SK-N-SH (cell line): ENCODE measurements at regions not wholly inside any gene's neighbourhood (a gene's known extent, or its start where the extent isn't known, plus 50 kb on each side); places are given as distances from the start of the nearest gene placed in this dataset.

Source experiments
- CTCF ChIA-PET: fragments of 300-600, 350-600 bp; formaldehyde crosslinking; extraction: SDS; loops from one replicate; lab custom pipeline; 2021; lab: Yijun Ruan, JAX
- POLR2A ChIA-PET: fragments of 350-600 bp; sonication (Branson Sonifier 250); formaldehyde crosslinking; extraction: SDS; loops from one replicate; lab custom pipeline; 2020; ENCODE audit warnings: antibody characterized with exemption, inconsistent platforms; lab: Yijun Ruan, JAX
- DNase-seq: peaks from one replicate; pipeline ENCODE4 v3.0.0; 2012
- H2AFZ ChIP-seq: fragments of 200-600 bp; sonication (generic); 2 replicates; pipeline ENCODE4 v1.8.1; 2016; ENCODE audit warnings: antibody characterized with exemption, mild to moderate bottlenecking, low read depth
- H3F3A ChIP-seq: fragments of 200-600 bp; sonication (generic); replicated peaks from 2 replicates; pipeline ENCODE3; 2016; ENCODE audit warnings: antibody characterized with exemption, mild to moderate bottlenecking; ENCODE audit not compliant: insufficient read depth
- H3K27ac ChIP-seq, 2 experiments: fragments of 200-500 bp in 1 of 2; fragments of 200-600 bp in 1 of 2; sonication (Bioruptor generic) in 1 of 2; sonication (generic), shearing (Covaris generic) in 1 of 2; 2 replicates each; pipeline versions ENCODE4 v1.5.1 to v1.6.1; 2014 to 2016; ENCODE audit warnings: low read depth in 2 of 2, inconsistent platforms in 1 of 2, low read length in 1 of 2, mild to moderate bottlenecking in 1 of 2, mixed read lengths in 1 of 2
- H3K27me3 ChIP-seq: fragments of 200-600 bp; sonication (generic), shearing (Covaris generic); 2 replicates; pipeline ENCODE4 v1.6.1; 2016; ENCODE audit warnings: mixed run types; ENCODE audit not compliant: insufficient read depth
- H3K36me3 ChIP-seq, 2 experiments: fragments of 200-500 bp in 1 of 2; fragments of 200-600 bp in 1 of 2; sonication (Bioruptor generic) in 1 of 2; sonication (generic) in 1 of 2; replicated peaks in 1 of 2; 2 replicates each; pipeline versions ENCODE3 to v1.5.1; 2014 to 2016; ENCODE audit warnings: low read length in 1 of 2, mild to moderate bottlenecking in 1 of 2; ENCODE audit not compliant: insufficient read depth in 2 of 2, control insufficient read depth in 1 of 2
- H3K4me1 ChIP-seq, 2 experiments: fragments of 200-500 bp in 1 of 2; fragments of 200-600 bp in 1 of 2; sonication (Bioruptor generic) in 1 of 2; sonication (generic), shearing (Covaris generic) in 1 of 2; 2 replicates each; pipeline versions ENCODE4 v1.5.1 to v1.6.1; 2014 to 2016; ENCODE audit warnings: low read depth in 1 of 2, low read length in 1 of 2, mixed run types in 1 of 2; ENCODE audit not compliant: insufficient read depth in 2 of 2, control insufficient read depth in 1 of 2
- H3K4me2 ChIP-seq: fragments of 200-600 bp; sonication (generic), shearing (Covaris generic); 2 replicates; pipeline ENCODE4 v1.6.1; 2017; ENCODE audit warnings: mixed run types
- H3K4me3 ChIP-seq, 2 experiments: fragments of 200-500 bp in 1 of 2; fragments of 200-600 bp in 1 of 2; sonication (Bioruptor generic) in 1 of 2; sonication (generic), shearing (Covaris generic) in 1 of 2; 2 replicates each; pipeline versions ENCODE4 v1.5.1 to v1.8.1; 2014 to 2016; ENCODE audit warnings: low read depth in 2 of 2, inconsistent platforms in 1 of 2, low read length in 1 of 2, mild to moderate bottlenecking in 1 of 2, mixed read lengths in 1 of 2, moderate library complexity in 1 of 2
- H3K79me2 ChIP-seq: fragments of 200-600 bp; sonication (generic); 2 replicates; pipeline ENCODE4 v1.8.1; 2017; ENCODE audit warnings: mild to moderate bottlenecking; ENCODE audit not compliant: insufficient read depth
- H3K9ac ChIP-seq: fragments of 200-600 bp; sonication (generic); 2 replicates; pipeline ENCODE4 v1.6.1; 2017; ENCODE audit warnings: mixed run types
- H3K9me2 ChIP-seq: fragments of 200-600 bp; sonication (generic); 2 replicates; pipeline ENCODE4 v1.6.1; 2017; ENCODE audit warnings: mixed run types
- H3K9me3 ChIP-seq: fragments of 200-600 bp; sonication (generic); 2 replicates; pipeline ENCODE4 v1.6.1; 2017; ENCODE audit warnings: mixed run types, mild to moderate bottlenecking, moderate library complexity
- H4K20me1 ChIP-seq: fragments of 200-600 bp; sonication (generic); 2 replicates; pipeline ENCODE4 v1.6.1; 2017; ENCODE audit warnings: mild to moderate bottlenecking, mixed run types; ENCODE audit not compliant: insufficient read depth
- CTCF ChIP-seq: fragments of 200-600 bp; sonication (generic); IDR thresholded peaks from 2 replicates; pipeline ENCODE4 v1.6.1; 2017; ENCODE audit warnings: antibody characterized with exemption, mild to moderate bottlenecking, moderate library complexity
- EP300 ChIP-seq, 2 experiments: IDR thresholded peaks; 2 replicates each; pipeline versions ENCODE4 v1.4.0 to v1.6.1; 2012; ENCODE audit warnings: borderline replicate concordance in 1 of 2, low read depth in 1 of 2, low read length in 1 of 2
- IRF3 ChIP-seq: fragments of 150-350 bp; IDR thresholded peaks from 2 replicates; pipeline ENCODE4 v1.6.1; 2016; ENCODE audit warnings: mild to moderate bottlenecking, low read depth, low read length
- MEF2A ChIP-seq: IDR thresholded peaks from 2 replicates; pipeline ENCODE4 v1.4.0; 2012; ENCODE audit warnings: low read depth, borderline replicate concordance
- MXI1 ChIP-seq: IDR thresholded peaks from 2 replicates; pipeline ENCODE4 v1.6.1; 2012; ENCODE audit warnings: mild to moderate bottlenecking, low read depth, low read length, improper control_type of control experiment
- TCF12 ChIP-seq: IDR thresholded peaks from 2 replicates; pipeline ENCODE4 v1.4.0; 2012
- TEAD4 ChIP-seq: IDR thresholded peaks from 2 replicates; pipeline ENCODE4 v1.4.0; 2012; ENCODE audit warnings: mild to moderate bottlenecking, borderline replicate concordance; ENCODE audit not compliant: insufficient read depth
- USF1 ChIP-seq: IDR thresholded peaks from 2 replicates; pipeline ENCODE4 v1.4.0; 2012; ENCODE audit warnings: low read depth, borderline replicate concordance
- WGBS: methylation state at CpG from one replicate; pipeline ENCODE4 v1.1.6; 2017; ENCODE audit warnings: low lambda C conversion rate; 5-methylcytosine and 5-hydroxymethylcytosine counted together

GRCh38 chr7:145644426-145645134 is 472.0 kb upstream of the CNTNAP2 start:
- Histone ChIP-seq H4K20me1 (no peaks in the 10 kb centered on the region), H3K4me1 (no peaks in the 10 kb centered on the region; a peak in 1 of 4 replicates), H3K9me3 (peaks cover 24% of the 10 kb centered on the region), H3K9ac (no peak overlapping the region), H3K79me2 (no peaks in the 10 kb centered on the region), H3K9me2 (0 out of 2 replicates have a peak, but pooled peaks cover 7% of the 10 kb centered on the region), H3K27me3 (no peaks in the 10 kb centered on the region), H3K4me3 (no peak overlapping the region), H2AFZ (no peak overlapping the region), H3K36me3 (no peaks in the 10 kb centered on the region), H3F3A (no peaks in the 10 kb centered on the region), H3K4me2 (no peak overlapping the region), H3K27ac (no peak overlapping the region)
- ChIA-PET POLR2A (no interaction called here), CTCF (interaction anchor here (1.1 kb wide), 1 partner anchor 8 kb away, joined by 3 read pairs; no protein-coding TSS in a partner anchor)
- TF ChIP-seq TEAD4 (no peak), MXI1 (no peak), CTCF (no peak)
- 14% methylated on average over 5 of the region's 9 CpGs for WGBS
- no peak for DNase-seq

- TF ChIP-seq EP300 (IDR thresholded peaks at IDR 0.05; ENCODE audit: borderline replicate concordance in 1 of 2, low read depth in 1 of 2, low read length in 1 of 2) (no peak), CTCF (no peak), IRF3 (no peak), TCF12 (no peak), USF1 (no peak), MEF2A (no peak)
- H4K20me1 ChIP-seq = no peaks in the 10 kb centered on the region
- H3K9me2 ChIP-seq = 0 out of 2 replicates have a peak, but pooled peaks cover 7% of the 10 kb centered on the region
- no peak overlapping the region for H3K9ac ChIP-seq
- H3K27ac ChIP-seq = no peak overlapping the region
- DNase-seq = no peak
- peaks cover 22% of the 10 kb centered on the region for H3K9me3 ChIP-seq
- no peak overlapping the region for H3K4me3 ChIP-seq
- no peak overlapping the region for H2AFZ ChIP-seq
- CTCF ChIA-PET = interaction anchor here (1.1 kb wide), 1 partner anchor 9 kb away, joined by 3 read pairs; no protein-coding TSS in a partner anchor
- WGBS = 0% methylated on average over 3 of the region's 3 CpGs
- H3F3A ChIP-seq = no peaks in the 10 kb centered on the region
- H3K36me3 ChIP-seq = no peaks in the 10 kb centered on the region
- no peak overlapping the region for H3K4me2 ChIP-seq
- H3K4me1 ChIP-seq = no peaks in the 10 kb centered on the region; a peak in 1 of 4 replicates
- POLR2A ChIA-PET = no interaction called here
- no peaks in the 10 kb centered on the region for H3K27me3 ChIP-seq
- H3K79me2 ChIP-seq = no peaks in the 10 kb centered on the region
These were observed 472.6 kb upstream of the CNTNAP2 start for GRCh38 chr7:145643981-145644380.
